NCI-H2196 treated with DMSO at 0.1 percent for 48 hours (cell line): ENCODE measurements at regions not wholly inside any gene's neighbourhood (a gene's known extent, or its start where the extent isn't known, plus 50 kb on each side); places are given as distances from the start of the nearest gene placed in this dataset.

Experiments
- DNase-seq: peaks from one replicate; lab custom pipeline; 2025; ENCODE audit not compliant: unreplicated experiment; lab: John Stamatoyannopoulos, UW

DNA sequence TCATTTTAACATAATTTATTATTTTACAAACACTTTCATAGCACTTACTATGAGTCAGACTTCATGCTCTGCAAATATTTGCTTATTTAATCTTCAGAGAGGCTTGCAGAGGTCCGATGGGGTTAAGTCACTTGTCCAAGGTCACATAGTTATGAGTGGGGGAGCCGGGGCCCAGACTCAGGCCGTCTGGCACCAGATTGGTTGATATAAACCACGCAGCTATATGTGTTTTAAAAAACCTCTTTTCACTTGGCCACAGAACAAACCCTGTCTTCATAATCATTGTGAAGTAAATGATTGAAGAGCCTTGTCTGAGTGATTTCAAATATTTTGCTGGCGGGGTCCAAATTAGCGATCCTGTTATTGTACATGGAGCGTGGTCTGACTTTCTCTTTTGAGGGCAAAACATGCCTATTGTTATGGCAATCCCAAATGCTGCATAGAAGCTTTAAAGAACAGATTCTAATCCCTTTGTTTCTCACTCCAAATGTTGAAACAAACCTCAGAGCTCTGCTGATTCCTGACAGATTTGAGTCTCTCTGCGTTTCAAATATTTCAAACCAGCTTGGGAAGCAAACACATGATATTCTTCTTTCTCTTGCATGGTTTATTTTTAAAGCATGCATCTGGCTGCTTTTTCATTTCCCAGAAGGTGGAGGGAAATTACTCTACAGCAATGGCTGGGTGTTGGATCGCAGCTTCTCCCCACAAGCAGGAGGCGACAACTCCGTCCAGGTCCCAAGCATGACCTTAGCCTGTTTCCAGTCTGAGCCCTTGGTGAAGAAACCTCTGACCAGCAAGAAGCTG, 142.4 kb downstream of the DDX1 start:
- no peak for DNase-seq

DNA sequence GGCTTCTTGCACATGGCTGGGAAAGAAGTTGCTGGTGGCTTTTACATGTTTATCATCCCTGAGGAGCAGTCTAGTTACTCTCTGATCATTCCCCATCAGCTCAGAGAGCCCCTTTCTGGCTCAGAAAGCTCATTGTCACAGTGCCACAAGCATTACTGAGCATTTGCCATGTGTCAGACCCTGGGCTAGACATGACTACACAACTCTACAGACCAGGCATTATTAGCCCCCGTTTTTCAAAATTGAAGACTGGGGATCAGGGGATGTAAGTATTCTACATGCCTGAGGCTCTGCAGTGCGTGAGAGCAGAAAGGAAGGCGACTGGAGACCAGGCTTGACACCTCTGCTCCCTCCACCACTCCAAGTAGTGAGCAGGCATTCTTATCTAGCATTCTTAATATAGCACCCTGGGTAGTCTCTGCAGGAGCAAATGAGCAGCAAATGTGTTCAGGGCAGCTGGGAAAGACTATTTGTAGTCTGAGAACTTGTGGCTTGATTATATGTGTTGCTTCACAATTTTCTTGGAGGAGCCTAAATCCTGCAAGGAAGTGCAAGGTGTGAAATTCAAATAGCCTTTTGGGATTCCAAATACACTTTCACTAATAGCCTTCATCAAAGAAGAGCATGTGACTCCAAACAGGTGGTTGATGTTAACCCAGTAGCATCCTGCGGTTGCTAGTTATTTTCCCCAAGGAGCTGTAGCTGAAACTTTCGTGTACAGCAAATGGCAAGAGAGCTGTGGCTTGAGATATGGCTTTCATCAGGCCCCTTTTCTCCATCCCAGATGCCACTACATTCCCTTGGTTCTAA, 143.2 kb downstream of the DDX1 start:
- DNase-seq, result no peak

DNA sequence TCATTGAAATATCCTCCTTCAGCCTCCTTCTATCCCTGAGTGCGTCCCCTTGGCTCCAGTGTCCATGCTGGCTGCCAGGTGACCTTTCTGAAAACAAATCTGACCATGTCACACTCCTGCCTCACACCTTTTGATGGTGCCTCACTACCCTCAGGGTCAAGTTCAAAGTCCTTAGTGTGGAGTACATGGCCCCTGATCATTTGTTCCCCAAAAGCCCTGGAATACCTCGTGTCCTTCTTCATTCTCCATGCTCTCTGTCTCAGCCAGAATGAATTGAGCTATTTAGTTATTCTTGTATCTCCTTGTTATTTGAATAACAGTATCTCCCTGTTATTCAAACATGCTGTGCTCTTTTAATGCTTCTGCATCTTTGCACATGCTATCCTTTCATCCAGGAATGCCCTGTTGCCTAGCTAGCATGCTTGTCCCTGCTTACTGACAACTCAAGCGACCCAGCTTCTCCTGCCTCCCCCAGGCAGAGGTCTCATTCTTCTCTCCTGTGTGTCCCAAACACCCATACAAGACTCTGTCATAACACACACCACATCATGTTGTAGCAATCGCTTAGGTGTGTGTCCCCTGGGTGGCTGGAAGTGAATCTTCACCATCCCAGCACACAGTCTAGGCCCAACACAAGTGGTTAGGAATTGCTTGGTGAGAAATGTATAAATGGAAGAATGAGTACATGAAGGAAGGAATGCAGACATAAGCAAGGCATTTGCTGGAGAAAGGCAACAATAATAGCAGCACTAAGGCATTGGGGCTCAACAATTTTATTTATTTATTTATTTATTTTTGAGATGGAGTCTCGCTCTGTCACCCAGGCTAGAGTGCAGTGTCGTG, 144.0 kb downstream of the DDX1 start:
- DNase-seq, result no peak

DNA sequence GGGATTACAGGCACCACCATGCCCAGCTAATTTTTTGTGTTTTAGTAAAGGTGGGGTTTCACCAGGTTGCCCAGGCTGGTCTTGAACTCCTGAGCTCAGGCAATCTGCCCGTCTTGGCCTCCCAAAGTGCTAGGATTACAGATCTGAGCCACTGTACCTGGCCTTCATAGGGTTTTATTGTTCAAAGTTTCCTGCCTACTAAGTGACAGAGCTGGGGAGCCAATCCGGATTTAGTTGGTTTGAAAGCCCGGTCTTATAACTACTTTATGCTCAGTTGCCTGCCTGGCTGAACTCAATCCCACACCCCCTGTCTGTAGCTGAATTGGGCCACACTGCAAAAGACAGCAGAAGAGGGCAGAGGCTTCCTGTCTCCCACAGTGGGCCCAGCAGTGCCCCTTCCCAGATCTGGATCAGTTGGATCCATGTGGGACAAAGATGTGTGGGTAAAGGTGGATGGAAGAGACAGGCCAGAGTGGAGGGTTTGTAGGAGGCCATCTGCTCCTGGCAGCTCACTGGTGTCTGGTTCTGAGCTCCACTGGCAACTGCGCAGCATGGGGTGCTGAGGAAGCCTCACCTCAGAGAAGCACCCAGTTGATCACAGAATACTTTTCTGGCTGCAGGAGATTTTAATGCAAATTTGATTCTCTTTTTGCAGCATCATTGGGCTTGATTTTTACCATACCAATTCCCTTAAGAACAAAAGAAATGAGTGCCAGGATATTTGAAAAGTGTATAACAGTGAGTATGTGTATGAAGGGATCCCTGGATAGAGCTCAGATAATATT, 144.9 kb downstream of the DDX1 start:
- no peak for DNase-seq

DNA sequence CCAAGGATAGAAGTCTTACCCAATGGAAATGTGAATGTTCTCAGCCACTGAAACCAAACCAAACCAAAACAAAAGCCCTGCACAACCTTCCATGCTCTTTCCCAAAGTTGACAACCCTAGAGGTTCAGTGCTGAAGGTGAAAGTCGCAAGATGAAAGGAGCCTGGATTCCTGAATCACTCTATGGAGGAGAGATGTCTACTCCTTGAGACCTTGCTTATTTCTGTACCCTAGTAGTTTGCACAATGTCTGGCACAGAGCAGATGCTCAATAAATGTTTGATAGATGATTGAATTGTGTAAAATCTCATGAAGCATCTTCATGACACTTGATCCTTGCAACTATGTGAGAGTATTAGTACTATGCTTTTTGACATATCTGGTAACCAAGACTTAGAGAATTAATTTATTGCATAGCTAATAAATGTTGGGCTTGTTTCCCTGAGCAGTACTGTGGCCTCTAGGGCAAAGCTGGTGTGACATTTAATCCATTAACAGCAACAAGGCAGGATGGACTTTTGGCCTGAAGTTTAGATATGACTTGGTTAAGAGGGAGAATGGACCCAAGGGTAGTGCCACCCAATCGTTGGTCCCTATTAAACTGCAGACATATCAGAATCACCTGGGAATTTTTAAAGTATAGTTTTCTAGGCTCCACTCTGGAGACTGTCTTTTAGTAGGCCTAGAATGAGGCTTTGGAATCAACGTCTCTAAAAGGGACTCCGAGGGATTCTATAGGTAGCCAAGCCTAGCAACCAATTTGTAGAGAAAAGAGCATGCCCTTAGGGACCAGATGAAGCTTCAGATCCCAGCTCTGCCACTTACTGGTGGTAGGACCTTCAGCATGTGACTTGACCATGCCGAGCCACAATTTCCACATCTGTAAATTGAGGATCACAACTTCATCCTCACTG, 145.9 kb downstream of the DDX1 start:
- no peak for DNase-seq

DNA sequence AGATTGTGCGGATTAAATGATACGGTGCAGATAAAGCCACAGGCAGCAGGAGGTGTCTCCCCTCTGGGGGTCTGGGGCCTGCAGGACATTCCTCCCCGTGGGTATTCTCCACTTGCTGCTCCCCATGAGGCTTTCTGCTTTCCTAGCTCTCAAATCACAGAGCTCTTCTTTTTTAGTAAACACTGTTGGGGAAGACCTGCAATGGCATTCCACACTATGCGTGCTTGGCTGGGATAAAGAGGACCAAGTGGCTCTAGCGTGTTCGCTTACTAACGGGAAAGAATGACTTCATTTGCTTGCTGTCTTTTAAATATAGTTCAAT, 146.5 kb downstream of the DDX1 start:
- DNase-seq, result no peak

DNA sequence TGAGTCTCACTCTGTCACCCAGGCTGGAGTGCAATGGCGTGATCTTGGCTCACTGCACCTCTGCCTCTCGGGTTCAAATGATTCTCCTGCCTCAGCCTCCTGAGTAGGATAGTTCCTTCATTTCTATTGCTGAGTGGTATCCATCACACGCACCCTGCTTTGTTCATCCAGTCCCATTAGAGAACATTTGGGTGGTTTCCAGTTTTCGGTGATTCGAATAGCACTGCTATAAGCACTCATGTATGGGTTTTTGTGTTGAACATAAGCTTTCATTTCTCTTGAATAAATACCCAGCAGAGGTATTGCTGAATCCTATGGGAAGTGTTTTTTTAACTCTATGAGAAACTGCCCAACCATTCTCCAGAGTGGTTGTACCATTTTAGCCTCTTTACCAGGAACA, 147.3 kb downstream of the DDX1 start:
- no peak for DNase-seq

DNA sequence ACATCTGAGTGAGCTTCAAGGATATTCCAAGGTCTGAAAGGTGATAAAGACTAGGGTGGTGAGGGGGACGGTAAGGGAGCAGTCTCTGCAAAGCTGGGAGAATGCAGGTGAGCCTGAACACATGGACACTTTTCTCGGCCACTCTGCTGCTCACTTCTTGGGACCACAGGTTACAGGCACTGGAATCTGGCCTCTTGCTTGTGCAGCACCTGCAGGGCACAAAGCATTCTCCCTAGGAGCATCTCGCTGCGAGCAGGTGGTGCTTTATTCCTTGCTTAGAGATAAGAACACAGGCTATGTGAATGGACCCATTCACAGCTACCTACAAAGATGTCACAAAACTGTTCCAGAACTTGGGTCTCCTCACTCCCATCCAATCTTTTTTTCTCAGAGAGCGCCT, 153.2 kb downstream of the DDX1 start:
- no peak for DNase-seq

DNA sequence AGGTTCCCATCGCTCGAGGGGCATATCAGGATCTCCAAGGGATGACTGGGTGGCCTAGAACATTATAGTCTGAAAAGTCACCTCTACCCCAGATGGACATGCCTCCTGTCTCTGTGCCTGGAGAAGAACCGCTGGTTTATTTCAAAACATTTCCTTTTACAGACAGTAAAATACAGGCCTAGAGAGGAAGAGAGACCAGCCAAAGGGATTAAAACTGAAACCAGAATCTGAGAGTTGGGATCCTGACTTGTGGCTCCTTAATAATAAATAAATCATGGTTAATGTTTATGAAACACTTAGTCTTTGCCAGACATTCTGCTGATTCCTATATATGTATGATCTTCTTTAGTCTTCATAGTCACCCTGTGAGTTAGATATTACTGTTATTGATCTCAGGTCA, 153.7 kb downstream of the DDX1 start:
- no peak for DNase-seq

DNA sequence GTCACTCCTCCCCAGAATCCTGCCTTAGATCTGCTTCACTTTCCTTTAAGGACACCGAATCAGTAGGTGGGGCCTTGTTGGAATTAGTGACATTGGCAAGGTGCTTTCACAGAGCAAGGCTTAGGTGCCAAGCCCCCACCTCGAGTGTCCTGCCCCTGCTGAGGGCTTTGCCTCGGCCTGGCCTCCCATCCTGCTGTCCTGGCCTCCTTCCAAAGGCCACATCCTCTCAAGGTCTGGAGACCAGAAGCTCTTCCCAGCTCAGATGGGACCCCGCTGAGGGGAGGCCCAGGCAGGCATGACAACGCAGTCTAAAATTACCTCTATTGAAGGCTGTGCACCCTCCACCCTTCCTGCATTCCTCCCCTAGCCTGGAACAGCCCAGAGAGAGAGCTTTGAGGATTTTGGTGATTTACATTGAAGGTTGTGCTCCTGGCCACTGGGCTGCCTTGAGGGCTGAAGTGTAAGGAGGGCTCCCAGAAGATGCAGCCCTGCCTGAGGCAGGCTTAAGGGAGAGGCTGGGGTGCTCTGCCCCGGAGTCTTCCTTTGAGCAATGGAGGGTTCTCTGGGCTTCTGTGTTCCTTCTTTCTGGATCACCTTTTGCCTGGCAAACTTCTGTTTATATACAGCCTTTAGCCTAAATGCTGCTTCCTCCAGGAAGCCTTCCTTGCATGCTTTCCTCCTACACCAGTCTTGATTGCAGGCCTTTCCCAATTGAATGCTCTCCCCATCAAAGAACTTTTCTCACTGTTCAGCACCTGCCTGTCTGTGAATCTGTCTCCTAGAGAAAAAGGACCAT, 154.4 kb downstream of the DDX1 start:
- DNase-seq, result no peak

DNA sequence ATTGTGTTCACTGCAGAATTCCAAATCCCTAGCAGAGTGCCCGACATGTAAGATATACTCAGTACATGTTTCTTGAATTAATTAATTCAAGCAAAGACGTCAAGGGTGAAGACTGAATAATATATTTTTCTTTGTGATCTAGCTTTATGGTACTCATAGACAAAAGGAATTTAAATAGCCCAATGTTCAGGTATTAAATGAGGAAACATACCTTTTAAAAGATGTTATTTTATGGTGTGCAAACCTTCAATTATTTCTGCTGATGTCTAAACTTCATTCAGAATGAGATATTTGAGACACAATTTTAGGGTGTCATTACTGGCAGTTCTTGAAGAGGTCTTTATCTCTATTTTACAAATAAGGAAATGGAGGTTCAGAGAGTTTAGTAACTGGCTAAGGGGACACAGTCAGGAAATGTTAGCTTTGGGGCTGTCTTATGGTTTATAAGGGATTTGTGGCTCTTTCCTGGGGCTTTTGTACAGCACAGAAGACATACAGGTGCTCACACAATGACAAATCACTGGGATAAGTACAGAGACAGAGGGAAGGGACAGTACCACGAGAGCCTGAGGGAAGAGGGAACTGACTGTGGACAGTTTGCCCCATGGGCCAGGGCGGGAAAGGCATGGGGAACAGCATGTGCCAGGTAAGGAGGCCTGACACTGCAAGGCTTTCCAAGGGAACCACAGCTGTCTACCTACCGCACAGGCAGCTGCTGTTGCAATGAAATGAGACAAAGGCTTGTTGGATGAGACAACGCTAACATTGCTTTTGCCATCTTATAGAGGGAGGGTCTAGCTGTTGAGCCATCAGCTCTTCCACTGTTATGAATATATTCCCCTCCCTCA, 155.3 kb downstream of the DDX1 start:
- no peak for DNase-seq

DNA sequence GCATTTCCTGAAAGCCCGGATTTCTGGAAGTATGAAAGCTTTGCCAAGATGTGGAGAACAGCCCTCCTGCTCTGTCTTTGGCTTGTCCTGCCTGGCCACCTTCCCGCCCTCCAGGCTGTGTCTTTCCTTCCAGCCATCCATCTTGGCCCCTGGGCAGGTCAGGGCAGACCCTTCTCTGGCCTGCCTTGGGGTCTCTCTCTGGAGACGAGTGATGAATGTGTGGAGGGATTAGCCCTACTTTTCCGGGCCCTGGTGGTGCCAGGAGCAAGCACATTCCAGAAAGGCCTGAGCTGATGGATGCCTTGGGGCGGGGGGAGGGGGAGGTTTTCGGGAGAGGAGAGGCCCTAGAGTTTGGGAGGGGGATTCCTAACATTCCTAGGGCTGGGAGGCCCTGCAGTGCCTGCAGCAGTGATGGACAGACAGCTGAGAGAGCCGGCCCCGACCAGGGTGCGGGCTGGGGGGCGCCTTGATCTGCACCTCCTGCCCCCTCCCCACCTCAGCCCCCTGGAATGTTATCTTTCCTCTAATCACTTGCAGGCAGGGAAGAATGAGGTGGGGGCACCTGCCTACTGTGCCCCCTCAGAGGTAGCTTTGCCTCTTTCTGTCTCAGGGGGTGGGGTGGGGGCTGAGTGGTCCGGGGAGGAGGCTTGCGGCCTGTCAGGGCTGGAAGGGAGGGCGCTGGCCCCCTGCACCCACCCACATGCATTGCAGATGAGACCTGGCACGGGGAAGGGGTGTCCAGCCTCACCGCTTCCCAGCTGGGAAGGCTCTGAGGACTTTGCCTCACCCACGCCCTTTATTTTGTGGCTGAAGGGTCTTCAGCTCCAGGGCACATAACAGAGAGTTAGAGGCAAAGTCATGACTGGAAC, 156.2 kb downstream of the DDX1 start:
- DNase-seq, result no peak

DNA sequence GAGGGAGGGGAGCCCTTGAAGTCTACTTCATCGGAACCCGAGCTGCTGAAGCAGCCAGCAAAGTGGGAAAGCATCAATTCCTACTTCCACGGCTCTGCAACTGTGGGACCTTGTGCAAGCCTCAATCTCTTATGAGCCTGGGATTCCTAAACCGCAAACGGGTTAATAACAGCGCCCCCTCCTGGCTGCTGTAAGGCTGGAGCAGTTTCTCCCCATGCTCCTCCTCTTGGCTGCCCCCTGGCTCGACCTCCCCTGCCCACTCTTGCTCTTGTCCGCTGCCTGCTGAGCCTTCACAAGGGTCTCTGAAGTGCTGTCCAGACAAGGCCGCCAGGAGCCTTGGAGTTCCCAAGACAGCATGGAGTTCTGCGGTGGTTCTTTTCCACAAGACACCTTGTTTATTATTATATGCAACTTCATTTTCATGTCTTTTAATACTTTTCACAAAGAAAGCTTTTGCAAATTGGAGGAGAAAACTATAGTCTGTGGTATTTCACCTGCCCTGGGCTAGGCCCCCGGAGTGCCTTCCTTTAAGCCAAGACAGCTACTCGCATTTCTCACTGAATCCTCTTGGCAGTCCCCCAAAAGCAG, 157.2 kb downstream of the DDX1 start:
- no peak for DNase-seq

DNA sequence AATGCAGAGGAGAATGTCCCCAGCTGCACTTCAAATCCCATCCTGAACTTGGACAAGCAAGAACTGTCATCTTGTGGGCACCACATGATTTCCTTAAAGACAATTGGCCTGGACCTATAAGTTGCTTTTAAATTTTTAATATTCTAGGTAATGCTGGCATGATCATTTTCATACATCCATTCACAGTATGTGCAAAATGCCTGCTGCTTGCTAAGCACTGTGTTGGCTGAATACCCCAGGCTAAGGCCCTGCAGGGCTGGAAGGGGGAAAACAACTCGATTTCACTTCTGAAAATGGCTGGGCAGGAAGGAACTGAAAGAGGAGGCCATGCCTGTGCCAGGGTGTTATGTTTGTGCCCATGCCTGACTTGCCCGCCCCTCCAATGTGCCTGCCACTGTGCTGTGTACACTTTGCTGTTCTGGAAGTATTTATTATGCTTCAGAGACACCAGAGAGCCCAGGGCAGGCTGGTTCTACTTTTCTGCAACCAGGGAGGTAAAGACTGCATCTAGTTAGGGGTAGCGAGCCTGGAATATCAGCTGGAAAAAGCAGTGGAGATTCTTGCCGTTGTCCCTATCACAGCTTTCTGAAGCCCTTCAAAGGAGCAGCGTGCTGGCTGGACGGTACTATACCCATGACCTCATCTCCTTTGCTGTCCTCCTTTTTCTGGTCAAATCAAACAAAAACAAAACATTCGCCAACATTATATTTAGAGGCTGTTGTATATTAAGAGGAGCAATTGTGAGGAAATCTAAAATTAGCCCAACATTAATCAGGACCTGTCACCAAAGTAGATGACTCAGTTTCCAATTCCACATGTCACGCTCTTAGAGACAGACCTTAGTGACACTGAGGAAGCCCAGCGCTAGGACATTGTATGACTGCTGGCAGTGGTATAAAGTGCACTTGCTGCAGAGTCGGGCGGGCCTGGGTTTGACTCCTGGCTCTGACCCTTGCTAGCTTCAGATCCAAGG, 158.1 kb downstream of the DDX1 start:
- no peak for DNase-seq

DNA sequence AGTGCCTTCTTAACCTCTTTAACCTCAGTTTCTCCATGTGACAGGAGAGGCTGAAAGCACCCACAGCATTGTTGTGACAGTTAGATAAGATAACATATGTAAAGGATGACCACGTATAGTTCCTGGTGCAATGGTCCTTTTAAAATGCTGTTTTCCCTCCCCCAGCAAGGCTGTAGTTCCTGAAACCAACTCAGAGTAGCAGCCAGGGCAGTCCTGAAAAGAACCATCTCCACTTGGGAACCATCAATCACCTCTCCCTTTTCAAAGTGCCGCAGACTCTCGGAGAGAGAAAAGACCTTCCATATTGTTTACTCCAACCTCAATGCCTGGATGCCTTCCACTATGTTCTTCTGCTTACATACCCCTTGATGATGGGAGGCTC, 158.8 kb downstream of the DDX1 start:
- no peak for DNase-seq

DNA sequence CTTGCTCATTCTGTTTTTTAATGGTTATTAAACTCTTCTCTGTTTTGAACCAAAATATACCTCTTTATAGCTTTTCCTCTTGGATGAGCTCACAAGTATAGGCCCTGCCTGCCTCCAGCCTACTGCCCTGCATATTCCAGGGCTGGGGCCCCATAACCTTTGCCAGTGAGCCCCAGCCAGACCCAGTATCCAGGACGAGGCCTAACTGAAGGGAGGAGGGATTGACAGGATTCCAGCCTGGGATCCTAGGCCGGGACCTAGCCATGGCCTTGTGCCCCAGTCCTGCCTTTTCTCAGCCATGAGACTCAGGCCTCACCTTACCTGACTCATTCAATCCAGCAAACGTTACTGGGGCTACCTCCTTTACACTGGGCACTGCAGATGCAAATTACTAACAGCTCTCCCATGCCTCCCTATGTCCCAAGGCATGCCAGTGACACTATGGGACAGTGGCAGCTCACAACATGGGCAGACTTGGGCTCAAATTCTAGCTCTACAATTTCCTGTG, 159.2 kb downstream of the DDX1 start:
- no peak for DNase-seq
